ENCODE measurements at regions not wholly inside any gene's neighbourhood (a gene's known extent, or its start where the extent isn't known, plus 50 kb on each side); places are given as distances from the start of the nearest gene placed in this dataset.

DNA sequence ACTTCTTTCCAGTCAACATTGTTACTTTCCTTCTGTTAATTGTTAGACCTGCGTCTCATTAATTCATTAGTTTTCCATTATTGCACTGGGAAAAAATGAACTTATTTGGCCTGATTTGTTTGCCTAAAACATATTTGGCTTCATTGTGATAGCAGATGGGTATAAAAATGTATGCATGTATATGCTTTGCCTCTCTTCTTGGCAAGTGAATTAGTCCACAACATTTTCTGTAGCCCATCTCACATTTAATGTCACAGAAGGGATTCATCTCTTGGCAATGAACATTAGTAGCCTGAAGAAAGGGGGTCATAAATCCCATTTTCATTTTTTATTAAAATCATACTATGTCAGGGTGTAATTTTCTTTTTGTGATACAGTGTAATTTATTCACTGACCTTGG lies 125.2 kb downstream of the TUSC7 start:
- no peaks in the 10 kb centered on the region for H3K4me1 Mint-ChIP-seq
- no peak overlapping the region for H3K27ac Mint-ChIP-seq
- no peak overlapping the region for H3K4me3 Mint-ChIP-seq
- no peaks in the 10 kb centered on the region for H3K9me3 Mint-ChIP-seq
- H3K27me3 Mint-ChIP-seq, result no peaks in the 10 kb centered on the region
- no peaks in the 10 kb centered on the region for H3K36me3 Mint-ChIP-seq

GRCh38 chr3:116835658-116836057 lies 126.1 kb downstream of the TUSC7 start:
- no peaks in the 10 kb centered on the region for H3K36me3 Mint-ChIP-seq
- H3K4me3 Mint-ChIP-seq, result no peak overlapping the region
- H3K27me3 Mint-ChIP-seq, result no peaks in the 10 kb centered on the region
- H3K27ac Mint-ChIP-seq, result no peak overlapping the region
- no peaks in the 10 kb centered on the region for H3K4me1 Mint-ChIP-seq
- no peaks in the 10 kb centered on the region for H3K9me3 Mint-ChIP-seq

GRCh38 chr3:116836286-116836685 lies 126.7 kb downstream of the TUSC7 start:
- Mint-ChIP-seq H3K4me1 (no peaks in the 10 kb centered on the region), H3K4me3 (no peak overlapping the region), H3K36me3 (no peaks in the 10 kb centered on the region), H3K9me3 (no peaks in the 10 kb centered on the region), H3K27me3 (no peaks in the 10 kb centered on the region), H3K27ac (no peak overlapping the region)

- Mint-ChIP-seq H3K27ac (no peak overlapping the region), H3K9me3 (no peaks in the 10 kb centered on the region), H3K27me3 (no peaks in the 10 kb centered on the region), H3K4me3 (no peak overlapping the region), H3K36me3 (no peaks in the 10 kb centered on the region), H3K4me1 (no peaks in the 10 kb centered on the region)
Observed at GRCh38 chr3:116837483-116837882, 127.9 kb downstream of the TUSC7 start.

- no peak overlapping the region for H3K4me3 Mint-ChIP-seq
- no peak overlapping the region for H3K27ac Mint-ChIP-seq
- no peaks in the 10 kb centered on the region for H3K36me3 Mint-ChIP-seq
- no peaks in the 10 kb centered on the region for H3K27me3 Mint-ChIP-seq
- no peaks in the 10 kb centered on the region for H3K9me3 Mint-ChIP-seq
- no peaks in the 10 kb centered on the region for H3K4me1 Mint-ChIP-seq
Observed at GRCh38 chr3:116841003-116841735, 131.6 kb downstream of the TUSC7 start.

GRCh38 chr3:116842254-116842957 lies 132.8 kb downstream of the TUSC7 start:
- Mint-ChIP-seq H3K27ac (no peak overlapping the region), H3K27me3 (no peaks in the 10 kb centered on the region), H3K36me3 (no peaks in the 10 kb centered on the region), H3K9me3 (no peaks in the 10 kb centered on the region), H3K4me3 (no peak overlapping the region), H3K4me1 (no peaks in the 10 kb centered on the region)

DNA sequence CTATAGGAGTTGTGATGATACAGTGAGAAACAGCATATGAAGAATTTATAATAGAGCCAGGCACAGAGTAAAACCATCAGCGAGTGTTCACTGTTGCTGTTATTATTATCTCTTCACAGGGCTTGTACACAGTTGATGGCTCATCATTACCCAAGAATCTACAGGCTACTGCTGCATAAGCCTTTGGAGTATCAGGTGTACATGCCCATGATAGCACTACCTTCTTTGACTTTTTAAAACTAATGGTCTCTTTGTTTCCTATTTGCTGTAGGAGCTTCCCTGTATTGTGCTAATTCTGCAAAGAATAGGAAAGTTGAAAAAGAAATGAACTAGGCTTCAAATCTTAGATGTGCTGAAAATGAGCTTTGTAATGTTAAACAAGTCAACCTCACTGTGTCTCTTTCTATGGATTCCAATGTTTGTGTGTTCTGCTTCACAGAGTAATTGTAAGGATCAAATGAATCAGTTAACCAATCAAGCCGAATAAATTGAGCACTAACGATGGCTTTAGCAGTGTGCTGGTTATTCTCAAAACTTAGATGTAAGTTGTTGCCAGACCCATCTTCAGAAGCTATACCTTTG lies 138.8 kb downstream of the TUSC7 start:
- peaks cover 0 to 4% (median 3%) of the 10 kb centered on the region in 3 donors for H3K9me3 Mint-ChIP-seq
- H3K27ac Mint-ChIP-seq, result no peak overlapping the region

GRCh38 chr3:116849261-116849688 lies 139.7 kb downstream of the TUSC7 start:
- no peak overlapping the region for H3K27ac Mint-ChIP-seq
- H3K9me3 Mint-ChIP-seq, result peaks cover 0 to 4% (median 3%) of the 10 kb centered on the region in 3 donors
- H3K27me3 Mint-ChIP-seq, result peaks cover 1% of the 10 kb centered on the region
- H3K4me1 Mint-ChIP-seq, result no peaks in the 10 kb centered on the region
- H3K4me3 Mint-ChIP-seq, result no peak overlapping the region
- H3K36me3 Mint-ChIP-seq, result no peaks in the 10 kb centered on the region

More for the DNA sequence above, 138.8 kb downstream of the TUSC7 start:
- H3K4me3 Mint-ChIP-seq, result no peak overlapping the region
- H3K27me3 Mint-ChIP-seq, result peaks cover 1% of the 10 kb centered on the region
- no peaks in the 10 kb centered on the region for H3K4me1 Mint-ChIP-seq
- no peaks in the 10 kb centered on the region for H3K36me3 Mint-ChIP-seq

- H3K4me3 Mint-ChIP-seq, result no peak overlapping the region
- H3K9me3 Mint-ChIP-seq, result peaks cover 0 to 5% (median 4%) of the 10 kb centered on the region in 3 donors
- no peak overlapping the region for H3K27ac Mint-ChIP-seq
- H3K36me3 Mint-ChIP-seq, result peaks cover 2% of the 10 kb centered on the region
- peaks cover 1% of the 10 kb centered on the region for H3K27me3 Mint-ChIP-seq
- no peaks in the 10 kb centered on the region for H3K4me1 Mint-ChIP-seq
Observed at GRCh38 chr3:116852803-116853202, 143.2 kb downstream of the TUSC7 start.

DNA sequence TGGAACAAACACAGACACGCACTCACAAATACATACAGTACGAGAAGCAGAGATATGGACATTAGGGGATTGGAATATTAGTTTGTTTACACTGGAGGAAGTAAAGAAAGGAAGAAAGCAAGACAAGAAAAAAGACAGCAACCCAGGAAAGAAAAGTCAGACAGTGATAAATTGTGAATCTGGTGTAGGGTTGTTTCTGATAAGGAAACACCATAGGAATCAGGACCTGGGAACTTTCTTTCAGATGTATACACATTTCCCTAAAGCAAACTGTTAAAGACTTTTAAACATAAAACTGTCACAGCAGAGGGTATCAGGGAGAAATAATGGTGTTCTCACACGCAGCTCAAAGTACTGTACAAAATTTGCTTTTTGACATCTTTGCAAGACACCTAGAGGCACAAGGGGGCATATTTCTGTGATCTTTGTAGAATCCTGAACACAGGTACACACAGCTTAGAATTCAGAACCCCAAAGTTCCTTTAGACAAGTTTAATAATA lies 153.7 kb downstream of the TUSC7 start:
- H3K4me1 Mint-ChIP-seq, result peaks cover 0 to 1% (median 0%) of the 10 kb centered on the region in 3 donors
- no peak overlapping the region for H3K4me3 Mint-ChIP-seq
- H3K36me3 Mint-ChIP-seq, result no peaks in the 10 kb centered on the region
- no peaks in the 10 kb centered on the region for H3K9me3 Mint-ChIP-seq
- peaks cover 2% of the 10 kb centered on the region for H3K27me3 Mint-ChIP-seq
- H3K27ac Mint-ChIP-seq, result no peak overlapping the region

- no peak overlapping the region for H3K4me3 Mint-ChIP-seq
- H3K27ac Mint-ChIP-seq, result no peak overlapping the region
- peaks cover 2% of the 10 kb centered on the region for H3K27me3 Mint-ChIP-seq
- H3K9me3 Mint-ChIP-seq, result no peaks in the 10 kb centered on the region
- H3K36me3 Mint-ChIP-seq, result no peaks in the 10 kb centered on the region
- H3K4me1 Mint-ChIP-seq, result peaks cover 0 to 1% (median 0%) of the 10 kb centered on the region in 3 donors
Observed at GRCh38 chr3:116863822-116864589, 154.4 kb downstream of the TUSC7 start.

GRCh38 chr3:116864590-116864927 lies 155.0 kb downstream of the TUSC7 start:
- Mint-ChIP-seq H3K27me3 (peaks cover 2% of the 10 kb centered on the region), H3K9me3 (no peaks in the 10 kb centered on the region), H3K36me3 (no peaks in the 10 kb centered on the region), H3K4me1 (peaks cover 0 to 1% (median 0%) of the 10 kb centered on the region in 3 donors), H3K4me3 (no peak overlapping the region), H3K27ac (no peak overlapping the region)

- Mint-ChIP-seq H3K27me3 (no peaks in the 10 kb centered on the region), H3K27ac (no peak overlapping the region), H3K36me3 (no peaks in the 10 kb centered on the region), H3K9me3 (no peaks in the 10 kb centered on the region), H3K4me3 (no peak overlapping the region), H3K4me1 (peaks cover 0 to 1% (median 0%) of the 10 kb centered on the region in 3 donors)
Observed at GRCh38 chr3:116870379-116870778, 160.8 kb downstream of the TUSC7 start.

GRCh38 chr3:116871905-116872304 lies 162.3 kb downstream of the TUSC7 start:
- Mint-ChIP-seq H3K36me3 (no peaks in the 10 kb centered on the region), H3K4me1 (peaks cover 0 to 1% (median 0%) of the 10 kb centered on the region in 3 donors), H3K27me3 (no peaks in the 10 kb centered on the region), H3K4me3 (no peak overlapping the region), H3K27ac (no peak overlapping the region), H3K9me3 (no peaks in the 10 kb centered on the region)

- Mint-ChIP-seq H3K27me3 (no peaks in the 10 kb centered on the region), H3K9me3 (no peaks in the 10 kb centered on the region), H3K4me3 (no peak overlapping the region), H3K27ac (no peak overlapping the region), H3K36me3 (no peaks in the 10 kb centered on the region), H3K4me1 (peaks cover 0 to 1% (median 0%) of the 10 kb centered on the region in 3 donors)
Observed at GRCh38 chr3:116872688-116873087, 163.1 kb downstream of the TUSC7 start.

All from IgD-negative memory B cell (primary cell).